ENCODE measurements at regions not wholly inside any gene's neighbourhood (a gene's known extent, or its start where the extent isn't known, plus 50 kb on each side); places are given as distances from the start of the nearest gene placed in this dataset.

DNA sequence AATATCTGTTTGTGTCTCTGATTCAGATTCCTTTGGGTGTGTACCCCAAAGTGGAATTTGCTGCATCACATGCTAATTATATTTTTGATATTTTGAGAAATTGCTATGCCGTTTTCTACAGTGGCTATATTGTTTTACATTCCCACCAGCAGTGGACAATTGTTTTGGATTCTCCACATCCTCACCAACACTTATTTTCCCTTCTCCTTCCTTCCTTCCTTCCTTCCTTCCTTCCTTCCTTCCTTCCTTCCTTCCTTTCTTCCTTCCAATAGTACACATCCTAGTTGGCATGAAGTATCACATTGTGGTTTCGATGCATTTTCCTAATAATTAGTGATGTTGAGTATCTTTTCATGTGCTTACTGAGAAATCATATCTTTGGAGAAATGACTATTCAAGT, 535.5 kb downstream of the SH2D4B start:
- TF ChIP-seq, protein P1, sequence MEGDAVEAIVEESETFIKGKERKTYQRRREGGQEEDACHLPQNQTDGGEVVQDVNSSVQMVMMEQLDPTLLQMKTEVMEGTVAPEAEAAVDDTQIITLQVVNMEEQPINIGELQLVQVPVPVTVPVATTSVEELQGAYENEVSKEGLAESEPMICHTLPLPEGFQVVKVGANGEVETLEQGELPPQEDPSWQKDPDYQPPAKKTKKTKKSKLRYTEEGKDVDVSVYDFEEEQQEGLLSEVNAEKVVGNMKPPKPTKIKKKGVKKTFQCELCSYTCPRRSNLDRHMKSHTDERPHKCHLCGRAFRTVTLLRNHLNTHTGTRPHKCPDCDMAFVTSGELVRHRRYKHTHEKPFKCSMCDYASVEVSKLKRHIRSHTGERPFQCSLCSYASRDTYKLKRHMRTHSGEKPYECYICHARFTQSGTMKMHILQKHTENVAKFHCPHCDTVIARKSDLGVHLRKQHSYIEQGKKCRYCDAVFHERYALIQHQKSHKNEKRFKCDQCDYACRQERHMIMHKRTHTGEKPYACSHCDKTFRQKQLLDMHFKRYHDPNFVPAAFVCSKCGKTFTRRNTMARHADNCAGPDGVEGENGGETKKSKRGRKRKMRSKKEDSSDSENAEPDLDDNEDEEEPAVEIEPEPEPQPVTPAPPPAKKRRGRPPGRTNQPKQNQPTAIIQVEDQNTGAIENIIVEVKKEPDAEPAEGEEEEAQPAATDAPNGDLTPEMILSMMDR (IDR thresholded peaks at IDR 0.05) = no peak

GRCh38 chr10:81081887-81082620, 544.4 kb downstream of the SH2D4B start:
- TF ChIP-seq, protein P1 (IDR thresholded peaks at IDR 0.05) = peak; percentile 33; the same call in 1 of the 2 replicates

- TF ChIP-seq, protein P1 (IDR thresholded peaks at IDR 0.05) = no peak
Observed at GRCh38 chr10:81082621-81083376, 545.1 kb downstream of the SH2D4B start.

GRCh38 chr10:81093056-81093455, 555.4 kb downstream of the SH2D4B start:
- TF ChIP-seq, protein P1 (IDR thresholded peaks at IDR 0.05) = no peak

DNA sequence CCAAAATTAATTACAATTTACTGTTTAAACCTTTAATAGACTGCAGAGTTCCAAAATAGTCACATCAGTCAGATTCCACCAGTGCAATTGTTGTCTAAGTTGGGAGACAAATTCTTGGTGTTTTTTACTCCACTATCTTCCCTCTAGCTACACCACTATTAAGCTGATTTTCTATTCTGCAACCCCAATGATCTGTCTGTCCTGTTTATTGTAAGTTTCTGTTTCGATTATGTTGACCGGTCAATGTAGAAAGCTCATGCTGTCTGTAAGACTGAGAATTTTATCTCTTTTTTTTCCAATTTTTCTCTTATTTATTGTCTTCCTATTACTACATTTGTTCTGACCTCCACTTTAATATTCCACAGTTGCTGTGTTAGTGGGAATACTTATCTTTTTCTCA, 557.5 kb downstream of the SH2D4B start:
- TF ChIP-seq, protein P1 (IDR thresholded peaks at IDR 0.05) = no peak

- TF ChIP-seq, protein P1 (IDR thresholded peaks at IDR 0.05) = no peak
Observed at GRCh38 chr10:81096558-81096957, 558.9 kb downstream of the SH2D4B start.

GRCh38 chr10:81101062-81101461, 563.4 kb downstream of the SH2D4B start:
- TF ChIP-seq, protein P1 (IDR thresholded peaks at IDR 0.05) = no peak

Data from LNCAP (cell line).